GM23338 (cell line): ENCODE measurements at regions not wholly inside any gene's neighbourhood (a gene's known extent, or its start where the extent isn't known, plus 50 kb on each side); places are given as distances from the start of the nearest gene placed in this dataset.

Experiments used
- CTCF ChIP-seq, 2 experiments: fragments of 200-600 bp in 1 of 2; sonication (generic) in 1 of 2; conservative IDR thresholded peaks; 2 replicates each; pipeline versions ENCODE4 v1.5.1 to v1.6.1; 2016 to 2017; ENCODE audit warnings: antibody characterized with exemption in 2 of 2, low read depth in 2 of 2, mild to moderate bottlenecking in 2 of 2, moderate library complexity in 1 of 2
- POLR2AphosphoS5 ChIP-seq: IDR thresholded peaks from 2 replicates; pipeline ENCODE4 v1.6.1; 2016; ENCODE audit warnings: antibody characterized with exemption, low read depth
- REST ChIP-seq: IDR thresholded peaks from one replicate; pipeline ENCODE4 v1.6.1; 2018; ENCODE audit warnings: antibody characterized with exemption; ENCODE audit not compliant: unreplicated experiment
- TF ChIP-seq, protein P1 (sequence below): IDR thresholded peaks from 2 replicates; pipeline ENCODE4 v1.6.1; 2016; ENCODE audit warnings: antibody characterized with exemption

- TF ChIP-seq POLR2AphosphoS5 (no peak), CTCF (conservative IDR thresholded peaks at IDR 0.05; ENCODE audit: low read depth in 2 of 2) (no peak), REST (no peak)
- TF ChIP-seq, protein P1, sequence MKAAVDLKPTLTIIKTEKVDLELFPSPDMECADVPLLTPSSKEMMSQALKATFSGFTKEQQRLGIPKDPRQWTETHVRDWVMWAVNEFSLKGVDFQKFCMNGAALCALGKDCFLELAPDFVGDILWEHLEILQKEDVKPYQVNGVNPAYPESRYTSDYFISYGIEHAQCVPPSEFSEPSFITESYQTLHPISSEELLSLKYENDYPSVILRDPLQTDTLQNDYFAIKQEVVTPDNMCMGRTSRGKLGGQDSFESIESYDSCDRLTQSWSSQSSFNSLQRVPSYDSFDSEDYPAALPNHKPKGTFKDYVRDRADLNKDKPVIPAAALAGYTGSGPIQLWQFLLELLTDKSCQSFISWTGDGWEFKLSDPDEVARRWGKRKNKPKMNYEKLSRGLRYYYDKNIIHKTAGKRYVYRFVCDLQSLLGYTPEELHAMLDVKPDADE: no peak
Observed at GRCh38 chr1:213391445-213391844, 340.4 kb downstream of the RPS6KC1 start.
